Adrenal gland (tissue), 5 donors: ENCODE measurements at regions not wholly inside any gene's neighbourhood (a gene's known extent, or its start where the extent isn't known, plus 50 kb on each side); places are given as distances from the start of the nearest gene placed in this dataset.

ENCODE experiments used
- CTCF ChIP-seq, 6 experiments: fragments of 450-650 bp in 4 of 6; fragments of 200-600 bp in 2 of 6; sonication (generic) in 1 of 6; IDR thresholded peaks; 1 replicate in 5 of 6; 2 replicates in 1 of 6; pipeline versions ENCODE4 v1.5.1 to v1.8.0; 2016 to 2021; ENCODE audit warnings: antibody characterized with exemption in 6 of 6, mild to moderate bottlenecking in 2 of 6, moderate library complexity in 1 of 6
- POLR2A ChIP-seq, 2 donors: fragments of 450-650 bp; IDR thresholded peaks; one replicate each; pipeline ENCODE4 v1.6.1; 2017; ENCODE audit warnings: antibody characterized with exemption in 2 of 2, mild to moderate bottlenecking in 2 of 2, moderate library complexity in 1 of 2
- donor health status: DM: no; HTN: no; CAD: no.

- TF ChIP-seq POLR2A (IDR thresholded peaks at IDR 0.05) (no peak), CTCF (IDR thresholded peaks at IDR 0.05) (no peak)
Observed at GRCh38 chr1:4944072-4944471, 289.7 kb downstream of the AJAP1 start.
